H1 (cell line): ENCODE measurements at regions not wholly inside any gene's neighbourhood (a gene's known extent, or its start where the extent isn't known, plus 50 kb on each side); places are given as distances from the start of the nearest gene placed in this dataset.

ENCODE experiments used
- CHD7 ChIP-seq: fragments of 300-600 bp; sonication (generic); IDR thresholded peaks from 2 replicates; pipeline ENCODE4 v1.7.1; 2012; ENCODE audit warnings: low read length, moderate library complexity, mild to moderate bottlenecking, inconsistent platforms; ENCODE audit not compliant: insufficient replicate concordance
- EP300 ChIP-seq, 2 experiments: IDR thresholded peaks; 1 replicate in 1 of 2; 2 replicates in 1 of 2; pipeline ENCODE4 v1.6.1; 2011 to 2012; ENCODE audit warnings: low read depth in 2 of 2, low read length in 2 of 2, mild to moderate bottlenecking in 2 of 2, borderline replicate concordance in 1 of 2, inconsistent platforms in 1 of 2, moderate library complexity in 1 of 2
- HDAC6 ChIP-seq: IDR thresholded peaks from one replicate; pipeline ENCODE4 v1.7.1; 2012; ENCODE audit warnings: low read depth, mild to moderate bottlenecking, inconsistent platforms, low read length, moderate library complexity
- JUND ChIP-seq: IDR thresholded peaks from 2 replicates; pipeline ENCODE4 v1.6.1; 2011; ENCODE audit warnings: mild to moderate bottlenecking, improper control_type of control experiment, low read length
- KDM4A ChIP-seq: IDR thresholded peaks from one replicate; pipeline ENCODE4 v1.7.1; 2012; ENCODE audit warnings: low read depth, mild to moderate bottlenecking, moderate library complexity, low read length, inconsistent platforms; ENCODE audit not compliant: severe bottlenecking
- NRF1 ChIP-seq: IDR thresholded peaks from 2 replicates; pipeline ENCODE4 v1.6.1; 2011; ENCODE audit warnings: mild to moderate bottlenecking, low read depth, low read length, improper control_type of control experiment
- POLR2A ChIP-seq, 2 experiments: IDR thresholded peaks; 1 replicate in 1 of 2; 2 replicates in 1 of 2; pipeline ENCODE4 v1.6.1; 2011; ENCODE audit warnings: low read depth in 2 of 2, low read length in 2 of 2, mild to moderate bottlenecking in 2 of 2; ENCODE audit errors: control extremely low read depth in 1 of 2
- POLR2AphosphoS5 ChIP-seq: IDR thresholded peaks from 2 replicates; pipeline ENCODE4 v1.6.1; 2011; ENCODE audit warnings: low read depth, low read length
- RXRA ChIP-seq: IDR thresholded peaks from 2 replicates; pipeline ENCODE4 v1.6.1; 2011; ENCODE audit warnings: low read depth, mild to moderate bottlenecking, low read length, moderate library complexity; ENCODE audit not compliant: insufficient read depth
- TAF1 ChIP-seq: IDR thresholded peaks from 2 replicates; pipeline ENCODE4 v1.6.1; 2011; ENCODE audit warnings: mild to moderate bottlenecking, low read depth, low read length
- TAF7 ChIP-seq: optimal IDR thresholded peaks from 2 replicates; pipeline ENCODE3; 2011; ENCODE audit warnings: low read depth, mild to moderate bottlenecking, inconsistent platforms, low read length, moderate library complexity, borderline replicate concordance
- TF ChIP-seq, protein P1 (sequence below), 3 experiments: IDR thresholded peaks; 1 replicate in 2 of 3; 2 replicates in 1 of 3; pipeline versions ENCODE4 v1.5.1 to v1.6.1; 2011; ENCODE audit warnings: low read length in 3 of 3, mild to moderate bottlenecking in 3 of 3, inconsistent platforms in 2 of 3, low read depth in 1 of 3, moderate library complexity in 1 of 3; ENCODE audit not compliant: insufficient read depth in 1 of 3; ENCODE audit errors: control extremely low read depth in 1 of 3

DNA sequence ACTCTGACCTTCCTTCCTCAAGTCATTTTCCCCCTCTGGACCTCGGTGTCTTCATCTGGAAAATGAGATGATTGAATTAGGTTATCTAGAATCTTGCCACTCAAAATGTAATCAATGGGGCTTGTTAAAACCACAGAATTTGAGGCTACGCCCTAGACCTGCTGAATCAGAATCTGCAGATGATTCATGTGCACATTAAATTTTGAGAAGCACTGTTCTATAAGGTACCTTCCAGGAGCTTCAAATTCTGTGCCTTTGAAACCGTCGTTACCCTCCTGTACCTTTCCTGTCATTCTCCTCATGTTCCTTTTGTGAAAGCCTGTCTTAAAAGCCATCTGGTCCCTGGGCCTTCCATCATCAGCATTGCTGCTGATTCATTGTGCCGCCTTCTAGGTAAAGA lies 172.4 kb upstream of the TOPAZ1 start:
- no peak for TF ChIP-seq POLR2AphosphoS5
- no peak for TF ChIP-seq POLR2A (IDR thresholded peaks at IDR 0.05; ENCODE audit: control extremely low read depth in 1 of 2, low read depth in 2 of 2, low read length in 2 of 2)
- TF ChIP-seq, protein P1, sequence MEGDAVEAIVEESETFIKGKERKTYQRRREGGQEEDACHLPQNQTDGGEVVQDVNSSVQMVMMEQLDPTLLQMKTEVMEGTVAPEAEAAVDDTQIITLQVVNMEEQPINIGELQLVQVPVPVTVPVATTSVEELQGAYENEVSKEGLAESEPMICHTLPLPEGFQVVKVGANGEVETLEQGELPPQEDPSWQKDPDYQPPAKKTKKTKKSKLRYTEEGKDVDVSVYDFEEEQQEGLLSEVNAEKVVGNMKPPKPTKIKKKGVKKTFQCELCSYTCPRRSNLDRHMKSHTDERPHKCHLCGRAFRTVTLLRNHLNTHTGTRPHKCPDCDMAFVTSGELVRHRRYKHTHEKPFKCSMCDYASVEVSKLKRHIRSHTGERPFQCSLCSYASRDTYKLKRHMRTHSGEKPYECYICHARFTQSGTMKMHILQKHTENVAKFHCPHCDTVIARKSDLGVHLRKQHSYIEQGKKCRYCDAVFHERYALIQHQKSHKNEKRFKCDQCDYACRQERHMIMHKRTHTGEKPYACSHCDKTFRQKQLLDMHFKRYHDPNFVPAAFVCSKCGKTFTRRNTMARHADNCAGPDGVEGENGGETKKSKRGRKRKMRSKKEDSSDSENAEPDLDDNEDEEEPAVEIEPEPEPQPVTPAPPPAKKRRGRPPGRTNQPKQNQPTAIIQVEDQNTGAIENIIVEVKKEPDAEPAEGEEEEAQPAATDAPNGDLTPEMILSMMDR (IDR thresholded peaks at IDR 0.05; ENCODE audit: control extremely low read depth in 1 of 3, insufficient read depth in 1 of 3, low read depth in 1 of 3, low read length in 3 of 3): no peak
- no peak for TF ChIP-seq HDAC6
- no peak for TF ChIP-seq KDM4A
- no peak for TF ChIP-seq JUND
- no peak for TF ChIP-seq EP300 (IDR thresholded peaks at IDR 0.05; ENCODE audit: borderline replicate concordance in 1 of 2, low read depth in 2 of 2, low read length in 2 of 2)
- TF ChIP-seq TAF7: no peak
- TF ChIP-seq NRF1: no peak
- TF ChIP-seq TAF1: no peak
- TF ChIP-seq CHD7: no peak
- no peak for TF ChIP-seq RXRA
